ENCODE measurements at regions not wholly inside any gene's neighbourhood (a gene's known extent, or its start where the extent isn't known, plus 50 kb on each side); places are given as distances from the start of the nearest gene placed in this dataset.

- Histone ChIP-seq H3K27ac (no peak overlapping the region), H3K4me3 (no peak overlapping the region), H3K27me3 (no peaks in the 10 kb centered on the region), H3K36me3 (no peaks in the 10 kb centered on the region), H3K9me3 (no peaks in the 10 kb centered on the region), H3K4me1 (no peaks in the 10 kb centered on the region)
- no peak for TF ChIP-seq CTCF (IDR thresholded peaks at IDR 0.05)
- intact Hi-C loops (cut with DNase I): no loop called here
- ATAC-seq (no peak), DNase-seq (no peak)
Observed at GRCh38 chr17:13442361-13442760, 159.4 kb downstream of the HS3ST3A1 start.

DNA sequence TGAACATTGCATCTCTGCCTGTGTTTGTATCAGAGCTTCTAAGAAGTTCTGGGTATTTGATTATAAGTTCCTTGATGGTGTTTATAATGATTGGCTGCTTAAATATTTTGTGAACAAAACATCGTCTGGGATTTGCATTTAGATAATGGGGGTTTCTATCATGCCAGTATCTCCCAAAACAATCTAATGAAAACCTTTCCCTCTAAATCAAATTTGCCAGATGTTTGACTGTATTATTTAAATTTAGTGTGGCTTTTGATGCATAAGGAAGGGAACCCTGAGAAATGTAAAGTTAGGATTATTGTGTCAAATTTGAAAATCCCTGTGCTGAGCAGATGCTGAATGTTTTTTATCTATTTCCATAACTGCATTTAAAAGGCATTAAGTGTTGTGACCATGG lies 159.9 kb downstream of the HS3ST3A1 start:
- Histone ChIP-seq H3K27ac (no peak overlapping the region), H3K27me3 (no peaks in the 10 kb centered on the region), H3K4me3 (no peak overlapping the region), H3K36me3 (no peaks in the 10 kb centered on the region), H3K9me3 (no peaks in the 10 kb centered on the region), H3K4me1 (no peaks in the 10 kb centered on the region)
- DNase-seq (no peak), ATAC-seq (no peak)
- intact Hi-C loops (cut with DNase I): no loop called here
- no peak for TF ChIP-seq CTCF (IDR thresholded peaks at IDR 0.05)

DNA sequence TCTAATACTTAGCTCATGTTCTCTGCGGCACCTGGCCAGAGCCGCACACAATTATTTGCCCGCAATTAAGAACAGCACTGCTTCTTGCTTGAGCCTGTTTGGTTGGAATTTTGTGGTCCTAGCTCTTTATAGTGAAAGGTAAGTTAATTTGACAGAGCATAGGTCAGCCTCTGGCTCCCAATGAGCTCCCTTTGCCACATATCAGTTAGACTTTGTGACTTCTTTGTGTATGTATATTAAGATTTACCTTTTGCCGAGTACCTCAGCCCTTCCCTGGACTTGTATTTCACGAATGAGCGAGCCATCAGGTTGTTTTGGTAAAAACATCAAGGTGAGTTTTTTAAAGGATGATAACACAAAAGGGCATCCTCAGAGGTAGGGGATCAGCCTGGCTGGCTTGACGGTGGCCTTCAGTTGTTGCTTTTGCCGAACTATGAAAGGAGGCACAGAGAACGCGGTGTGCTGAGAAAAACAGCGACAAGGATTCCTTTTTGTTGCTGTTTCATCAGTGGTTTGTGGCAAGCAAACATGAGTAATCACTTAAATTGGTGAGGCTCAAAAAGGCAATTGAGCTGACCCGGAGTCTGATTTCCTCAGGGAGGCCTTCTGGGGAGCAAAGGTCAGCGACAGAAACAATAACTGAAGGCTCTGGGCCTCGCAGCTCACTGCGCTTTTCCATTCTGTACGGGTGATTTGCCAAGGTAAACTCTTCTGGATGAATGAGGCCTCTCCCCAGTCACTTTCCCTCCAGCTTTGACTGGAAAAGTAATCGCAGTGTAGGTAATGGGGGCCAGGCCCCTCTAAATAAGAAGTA lies 163.6 kb downstream of the HS3ST3A1 start:
- H3K27ac ChIP-seq: no peak overlapping the region
- H3K4me3 ChIP-seq: no peak overlapping the region
- no peaks in the 10 kb centered on the region for H3K27me3 ChIP-seq
- H3K4me1 ChIP-seq: no peaks in the 10 kb centered on the region
- no peak for TF ChIP-seq CTCF (IDR thresholded peaks at IDR 0.05)
- DNase-seq (no peak), ATAC-seq (no peak)
- intact Hi-C loops (cut with DNase I): no loop called here
- no peaks in the 10 kb centered on the region for H3K9me3 ChIP-seq
- no peaks in the 10 kb centered on the region for H3K36me3 ChIP-seq

GRCh38 chr17:13435230-13435629 lies 166.5 kb downstream of the HS3ST3A1 start:
- no peak for DNase-seq
- Histone ChIP-seq H3K4me3 (no peak overlapping the region), H3K27me3 (no peaks in the 10 kb centered on the region), H3K9me3 (no peaks in the 10 kb centered on the region), H3K36me3 (no peaks in the 10 kb centered on the region), H3K4me1 (no peaks in the 10 kb centered on the region), H3K27ac (no peak overlapping the region)
- intact Hi-C loops (cut with DNase I): no loop called here
- TF ChIP-seq CTCF (IDR thresholded peaks at IDR 0.05): no peak
- no peak for ATAC-seq

DNA sequence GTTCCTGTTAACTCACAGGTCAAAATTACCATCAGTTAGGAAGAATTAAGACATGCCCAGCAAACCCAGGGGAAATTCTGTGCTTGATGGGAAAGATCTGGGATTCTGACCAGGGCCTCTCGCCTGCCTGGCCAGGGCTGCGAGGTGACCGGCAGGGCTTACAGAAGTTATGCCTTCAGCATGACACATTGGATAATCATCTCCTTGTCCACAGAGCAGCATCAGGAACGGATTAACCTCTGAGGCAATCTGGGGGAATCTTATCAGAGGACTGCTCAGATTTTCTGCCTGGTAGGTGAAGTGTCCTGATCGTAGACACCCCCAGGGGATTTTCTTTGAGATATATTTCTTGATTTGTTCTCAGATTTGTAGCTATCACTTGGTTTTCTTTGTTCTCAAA lies 172.5 kb downstream of the HS3ST3A1 start:
- DNase-seq (no peak), ATAC-seq (peak; percentile 35)
- intact Hi-C loops (cut with DNase I): no loop called here
- TF ChIP-seq CTCF (IDR thresholded peaks at IDR 0.05): no peak
- H3K27ac ChIP-seq: no peak overlapping the region
- no peaks in the 10 kb centered on the region for H3K4me1 ChIP-seq
- H3K9me3 ChIP-seq: no peaks in the 10 kb centered on the region
- H3K27me3 ChIP-seq: no peaks in the 10 kb centered on the region
- H3K4me3 ChIP-seq: no peak overlapping the region
- H3K36me3 ChIP-seq: no peaks in the 10 kb centered on the region

Data from upper lobe of right lung (tissue), 1 donor.